OCI-LY3 (cell line): ENCODE measurements at regions not wholly inside any gene's neighbourhood (a gene's known extent, or its start where the extent isn't known, plus 50 kb on each side); places are given as distances from the start of the nearest gene placed in this dataset.

ENCODE experiments used
- H2AFZ ChIP-seq: fragments of 200-600, 300-600 bp; shearing (Covaris generic); 2 replicates; pipeline ENCODE4 v1.6.0; 2014; ENCODE audit warnings: antibody characterized with exemption, low read depth, low read length
- H3K27ac ChIP-seq: fragments of 200-600, 300-600 bp; sonication (generic); 2 replicates; pipeline ENCODE4 v1.5.1; 2014; ENCODE audit warnings: mild to moderate bottlenecking, low read length, moderate library complexity, mixed read lengths
- H3K27me3 ChIP-seq: fragments of 200-600, 300-600 bp; sonication (generic); 2 replicates; pipeline ENCODE4 v1.6.1; 2014; ENCODE audit warnings: low read depth, low read length, mixed read lengths
- H3K36me3 ChIP-seq: fragments of 200-600, 300-600 bp; sonication (generic); replicated peaks from 2 replicates; pipeline ENCODE3; 2014; ENCODE audit warnings: low read depth, low read length, mixed read lengths
- H3K4me1 ChIP-seq: fragments of 300-600, 200-600 bp; sonication (generic); 2 replicates; pipeline ENCODE4 v1.6.1; 2014; ENCODE audit warnings: low read length, mixed read lengths
- H3K4me2 ChIP-seq: fragments of 200-600, 300-600 bp; sonication (generic); 2 replicates; pipeline ENCODE4 v1.6.1; 2014; ENCODE audit warnings: low read length, mixed read lengths
- H3K4me3 ChIP-seq: fragments of 300-600, 200-600 bp; sonication (generic); 2 replicates; pipeline ENCODE4 v1.5.1; 2014; ENCODE audit warnings: antibody characterized with exemption, mild to moderate bottlenecking, low read length, moderate library complexity
- H3K79me2 ChIP-seq: fragments of 300-600, 200-600 bp; shearing (Covaris generic); 2 replicates; pipeline ENCODE4 v1.6.1; 2014; ENCODE audit warnings: mild to moderate bottlenecking, low read length, mixed read lengths
- H3K9ac ChIP-seq: fragments of 300-600, 200-600 bp; shearing (Covaris generic); 2 replicates; pipeline ENCODE4 v1.6.0; 2014; ENCODE audit warnings: mild to moderate bottlenecking, low read length, moderate library complexity
- H3K9me3 ChIP-seq: fragments of 200-600, 300-600 bp; shearing (Covaris generic); 2 replicates; pipeline ENCODE4 v1.6.1; 2014; ENCODE audit warnings: low read length, mixed read lengths; ENCODE audit not compliant: insufficient read depth
- H4K20me1 ChIP-seq: fragments of 200-600, 300-600 bp; sonication (generic); 2 replicates; pipeline ENCODE4 v1.6.1; 2016; ENCODE audit warnings: low read length, mixed read lengths; ENCODE audit not compliant: insufficient read depth
- CTCF ChIP-seq: fragments of 200-600, 300-600 bp; sonication (generic); IDR thresholded peaks from 2 replicates; pipeline ENCODE4 v1.5.1; 2014; ENCODE audit warnings: antibody characterized with exemption, low read length, low read depth
- EZH2phosphoT487 ChIP-seq: fragments of 200-600 bp; shearing (Covaris generic); IDR thresholded peaks from 2 replicates; pipeline ENCODE4 v1.6.1; 2018; ENCODE audit warnings: antibody characterized with exemption, mixed run types, low read depth

DNA sequence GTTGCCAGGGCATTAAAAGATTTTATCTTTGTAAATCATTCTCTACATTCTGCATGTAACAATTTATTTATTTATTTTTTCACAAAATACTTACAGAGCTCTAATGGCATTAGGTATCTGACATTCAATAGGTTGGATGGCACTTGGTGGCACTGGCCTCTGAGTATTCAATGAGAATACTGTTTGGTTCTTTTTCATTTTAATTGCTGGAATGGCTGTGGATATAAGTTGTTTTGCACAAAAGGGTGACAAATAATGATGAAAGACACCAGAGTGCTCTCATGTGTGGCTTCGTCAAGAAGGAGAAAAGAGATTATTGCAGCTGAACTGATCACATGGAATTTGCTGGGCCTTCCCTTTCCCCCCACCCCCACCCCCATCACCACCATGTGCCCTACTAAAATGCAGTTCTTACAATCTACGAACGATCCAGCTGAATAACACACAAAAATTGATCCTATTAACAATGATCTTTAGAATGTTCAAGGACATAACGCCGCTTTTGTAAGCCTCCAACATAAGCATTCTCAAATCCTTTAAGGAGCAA, 195.2 kb upstream of the POU3F2 start:
- H3K4me1 ChIP-seq = no peaks in the 10 kb centered on the region
- no peak overlapping the region for H3K9ac ChIP-seq

GRCh38 chr6:98640366-98640765, 194.0 kb upstream of the POU3F2 start:
- no peak overlapping the region for H3K27ac ChIP-seq
- no peak overlapping the region for H3K4me2 ChIP-seq
- no peaks in the 10 kb centered on the region for H3K27me3 ChIP-seq
- no peaks in the 10 kb centered on the region for H3K9me3 ChIP-seq
- no peaks in the 10 kb centered on the region for H3K79me2 ChIP-seq
- no peaks in the 10 kb centered on the region for H3K4me1 ChIP-seq
- H3K4me3 ChIP-seq = no peak overlapping the region
- no peak for TF ChIP-seq EZH2phosphoT487
- no peak for TF ChIP-seq CTCF
- no peak overlapping the region for H3K9ac ChIP-seq
- no peaks in the 10 kb centered on the region for H4K20me1 ChIP-seq
- H3K36me3 ChIP-seq = no peaks in the 10 kb centered on the region
- H2AFZ ChIP-seq = no peak overlapping the region

More for the DNA sequence above, 195.2 kb upstream of the POU3F2 start:
- Histone ChIP-seq H3K79me2 (no peaks in the 10 kb centered on the region), H2AFZ (no peak overlapping the region), H3K27me3 (no peaks in the 10 kb centered on the region), H3K36me3 (no peaks in the 10 kb centered on the region), H3K4me3 (no peak overlapping the region), H3K9me3 (no peaks in the 10 kb centered on the region), H4K20me1 (no peaks in the 10 kb centered on the region), H3K4me2 (no peak overlapping the region), H3K27ac (no peak overlapping the region)
- TF ChIP-seq CTCF (no peak), EZH2phosphoT487 (no peak)

GRCh38 chr6:98641949-98642719, 192.2 kb upstream of the POU3F2 start:
- no peak overlapping the region for H3K27ac ChIP-seq

DNA sequence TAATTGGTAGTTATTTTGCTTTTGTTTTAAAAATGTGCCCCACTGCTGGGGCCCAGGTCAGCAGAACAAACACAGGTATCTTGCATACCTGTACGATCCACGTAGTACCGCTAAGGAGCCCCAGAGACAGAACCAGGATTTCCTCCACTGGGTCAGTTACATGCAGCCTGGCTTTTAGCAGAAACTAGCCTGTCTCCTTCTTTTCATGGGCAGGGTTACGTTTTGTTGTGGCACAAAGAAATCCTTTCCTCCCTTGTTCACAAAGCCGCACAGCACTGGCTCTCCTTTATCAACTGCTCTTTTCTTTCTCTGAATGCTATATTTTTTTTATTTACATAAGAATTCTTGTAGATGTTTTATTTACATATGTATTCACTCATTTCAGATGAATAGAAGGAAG, 190.3 kb upstream of the POU3F2 start:
- Histone ChIP-seq H3K9ac (no peak overlapping the region), H2AFZ (no peak overlapping the region), H3K9me3 (no peaks in the 10 kb centered on the region), H3K4me2 (no peak overlapping the region), H3K27me3 (no peaks in the 10 kb centered on the region), H3K4me3 (no peak overlapping the region), H4K20me1 (no peaks in the 10 kb centered on the region), H3K27ac (no peak overlapping the region), H3K4me1 (no peaks in the 10 kb centered on the region), H3K79me2 (no peaks in the 10 kb centered on the region), H3K36me3 (no peaks in the 10 kb centered on the region)
- TF ChIP-seq CTCF = no peak
- no peak for TF ChIP-seq EZH2phosphoT487

More at GRCh38 chr6:98641949-98642719, 192.2 kb upstream of the POU3F2 start:
- Histone ChIP-seq H4K20me1 (no peaks in the 10 kb centered on the region), H2AFZ (no peak overlapping the region), H3K36me3 (no peaks in the 10 kb centered on the region), H3K9me3 (no peaks in the 10 kb centered on the region), H3K4me3 (no peak overlapping the region), H3K9ac (no peak overlapping the region), H3K4me1 (no peaks in the 10 kb centered on the region), H3K79me2 (no peaks in the 10 kb centered on the region), H3K4me2 (no peak overlapping the region), H3K27me3 (no peaks in the 10 kb centered on the region)
- TF ChIP-seq CTCF (no peak), EZH2phosphoT487 (no peak)
